ENCODE measurements at regions not wholly inside any gene's neighbourhood (a gene's known extent, or its start where the extent isn't known, plus 50 kb on each side); places are given as distances from the start of the nearest gene placed in this dataset.
A peak's percentile ranks its signal among the peaks of the same experiment; 100 is the strongest.

DNA sequence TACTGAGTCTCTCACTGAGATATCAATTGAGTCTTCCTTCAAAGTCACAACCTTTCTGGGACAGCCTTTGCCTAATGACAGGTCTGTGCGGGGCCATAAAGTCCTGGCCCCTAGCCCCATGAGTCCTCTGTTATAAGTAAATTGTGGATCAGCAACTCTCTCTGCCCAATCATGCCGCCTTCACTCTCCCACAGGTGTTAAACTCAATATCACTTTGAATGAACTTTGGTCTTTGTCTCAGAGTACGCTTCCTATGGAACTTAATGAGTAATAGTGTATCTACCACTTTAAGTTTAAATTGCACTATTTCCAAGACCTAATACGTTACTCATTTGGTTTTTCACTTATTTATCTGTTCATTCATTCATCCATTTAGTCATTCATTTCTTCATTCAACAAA is 826.4 kb downstream of the TUSC7 start:
- DNase-seq = no peak

DNA sequence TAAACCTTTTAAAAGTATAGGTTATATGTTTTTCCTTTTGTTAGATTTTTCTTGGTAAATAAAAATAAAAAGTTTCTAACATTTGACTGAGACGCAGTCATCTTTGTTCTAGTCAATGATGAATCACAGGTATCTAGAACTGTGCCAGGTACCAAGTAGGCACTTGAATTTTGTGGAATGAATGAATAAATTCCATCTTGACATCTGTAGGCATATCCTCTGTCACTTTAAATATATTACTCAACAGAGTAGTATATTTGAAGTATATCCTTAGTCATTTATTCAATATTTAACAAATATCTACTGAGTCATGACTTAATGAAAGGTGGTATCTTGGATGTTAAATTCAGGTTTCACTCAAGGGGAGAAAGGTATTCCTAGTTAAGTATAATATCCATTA is 828.4 kb downstream of the TUSC7 start:
- no peak for DNase-seq

DNA sequence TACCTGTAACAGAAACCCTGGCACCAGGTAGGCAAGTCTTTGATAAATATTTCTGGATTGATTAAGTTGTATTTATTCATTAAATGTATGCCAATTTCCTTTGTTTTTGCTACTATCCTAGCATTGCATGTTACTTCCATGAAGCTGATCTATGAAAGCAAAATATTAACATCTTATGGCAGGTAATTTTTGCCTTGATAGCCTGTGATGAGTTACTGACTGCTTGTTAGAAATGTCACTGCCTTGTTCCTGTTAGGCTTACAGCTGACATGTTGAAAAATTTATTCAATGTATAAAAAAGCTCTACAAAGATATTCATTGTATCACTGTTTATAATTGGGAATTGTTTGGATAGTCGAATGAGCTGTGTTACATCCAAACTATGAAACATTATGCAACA is 830.1 kb downstream of the TUSC7 start:
- no peak for DNase-seq

DNA sequence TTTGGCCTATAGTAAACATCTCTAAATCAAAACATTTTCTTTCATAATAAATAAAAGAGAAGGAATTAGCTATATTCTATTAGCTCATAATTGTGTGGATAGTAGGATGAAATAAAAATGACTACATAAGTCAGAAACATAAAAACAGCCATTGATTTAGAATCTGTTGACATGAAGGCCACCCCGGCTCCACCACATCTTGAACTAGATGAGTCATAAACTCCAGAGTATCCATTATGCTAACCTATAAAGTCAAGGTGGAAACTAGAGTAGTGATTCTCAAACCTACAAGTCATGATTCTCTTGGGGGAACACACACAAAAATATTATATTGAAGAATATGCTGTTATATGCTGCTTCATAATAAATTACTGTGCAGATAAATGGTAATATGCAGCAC is 831.0 kb downstream of the TUSC7 start:
- DNase-seq = no peak

DNA sequence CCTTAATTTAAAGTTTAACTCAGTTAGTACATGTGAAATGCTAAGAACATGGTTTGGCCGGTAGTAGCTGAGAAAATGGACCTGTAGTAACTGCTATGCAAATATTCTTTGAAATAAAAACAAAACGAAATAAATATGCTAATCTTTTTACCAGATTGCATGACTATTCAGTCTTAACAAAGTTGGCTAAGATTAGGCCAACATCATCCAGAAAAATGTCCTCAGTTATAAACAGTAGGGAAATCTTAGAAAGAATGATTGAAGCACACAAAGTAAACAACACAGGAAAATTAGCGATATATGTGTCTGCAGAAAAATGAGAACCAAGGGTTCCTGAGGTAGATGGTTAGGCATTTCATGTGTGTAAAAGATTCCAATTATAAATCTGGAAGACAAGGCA is 832.1 kb downstream of the TUSC7 start:
- no peak for DNase-seq

DNA sequence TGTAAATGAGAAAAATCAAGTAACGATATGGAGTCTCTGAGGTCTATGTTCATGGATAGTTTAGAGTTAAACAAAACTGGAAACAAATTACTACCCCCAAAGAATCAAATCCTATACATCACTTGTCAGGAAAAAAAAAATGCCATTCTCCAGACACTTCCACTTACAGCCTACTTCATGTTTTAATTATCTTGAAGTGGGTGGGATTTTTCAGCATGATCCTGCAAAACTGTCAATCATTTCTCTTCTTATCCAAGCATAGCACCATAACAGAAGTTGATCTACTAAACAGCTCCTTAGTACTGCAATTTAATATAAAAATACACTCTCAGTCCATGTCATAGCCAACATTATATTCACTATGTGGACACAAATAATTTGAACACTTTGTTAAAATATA is 833.9 kb downstream of the TUSC7 start:
- no peak for DNase-seq

DNA sequence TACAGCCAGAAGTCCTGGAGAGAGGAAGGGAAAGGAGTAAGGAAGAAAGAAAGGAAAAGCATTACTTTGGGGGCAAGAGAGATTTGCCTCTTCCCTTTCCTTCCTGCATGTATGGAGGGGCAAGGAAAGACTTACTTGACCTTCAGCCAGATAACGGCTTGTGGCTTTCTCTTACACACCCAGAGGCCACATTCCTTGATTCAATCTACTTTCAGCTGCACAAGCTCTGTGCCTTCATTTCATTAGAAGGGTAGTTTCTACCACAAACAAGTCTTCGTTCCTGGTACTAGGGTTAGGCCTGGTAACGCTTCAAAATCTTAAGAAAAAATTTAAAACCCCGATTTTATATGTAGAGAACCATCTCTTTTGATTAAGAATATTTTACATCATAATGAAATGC is 835.9 kb downstream of the TUSC7 start:
- DNase-seq = no peak

DNA sequence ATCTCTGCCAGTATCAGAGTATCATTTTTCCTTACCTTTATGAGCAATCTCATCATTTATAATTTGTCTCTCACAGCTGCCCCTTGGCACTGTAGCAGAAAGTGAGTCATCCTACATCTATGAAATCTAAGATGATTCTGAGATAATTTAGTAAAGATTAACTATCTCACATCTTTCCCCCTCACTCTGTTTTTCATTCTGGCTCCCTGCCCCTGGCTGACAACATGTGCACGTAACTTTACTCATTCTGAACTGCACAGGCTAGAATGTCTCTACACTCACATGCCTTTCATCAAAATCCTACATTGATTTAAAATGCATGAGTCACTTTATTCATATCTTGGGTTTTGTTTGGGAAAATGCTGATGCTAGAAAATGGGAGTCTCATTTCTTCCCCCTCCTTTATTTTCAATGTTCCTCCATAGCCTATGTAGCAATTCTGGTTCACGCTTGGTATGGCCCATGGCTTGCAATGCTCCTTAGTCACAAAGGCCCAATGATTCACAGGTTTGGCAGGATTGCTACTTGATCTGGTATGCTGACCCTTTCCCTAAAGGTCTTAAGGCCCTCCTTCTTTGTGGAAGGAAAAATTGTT is 838.5 kb downstream of the TUSC7 start:
- DNase-seq = no peak

DNA sequence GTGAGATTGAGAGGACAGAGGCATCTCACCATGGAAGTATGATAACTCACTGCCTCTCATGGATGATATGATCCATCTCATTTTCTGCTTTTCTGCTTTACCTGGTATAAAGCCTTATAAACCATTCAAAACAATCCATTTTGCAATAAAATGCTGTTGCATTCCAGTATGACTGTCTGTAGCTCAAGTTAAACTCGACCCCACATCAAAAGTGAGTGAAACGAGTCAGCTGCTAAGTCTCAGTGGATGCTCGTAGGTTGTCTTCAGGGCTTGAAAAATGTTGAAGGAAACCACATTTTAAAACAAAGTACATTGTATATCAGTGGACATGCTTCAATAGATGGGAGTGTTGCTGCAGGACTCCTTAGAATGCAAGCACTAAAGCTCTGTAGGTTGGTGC is 839.0 kb downstream of the TUSC7 start:
- DNase-seq = no peak

DNA sequence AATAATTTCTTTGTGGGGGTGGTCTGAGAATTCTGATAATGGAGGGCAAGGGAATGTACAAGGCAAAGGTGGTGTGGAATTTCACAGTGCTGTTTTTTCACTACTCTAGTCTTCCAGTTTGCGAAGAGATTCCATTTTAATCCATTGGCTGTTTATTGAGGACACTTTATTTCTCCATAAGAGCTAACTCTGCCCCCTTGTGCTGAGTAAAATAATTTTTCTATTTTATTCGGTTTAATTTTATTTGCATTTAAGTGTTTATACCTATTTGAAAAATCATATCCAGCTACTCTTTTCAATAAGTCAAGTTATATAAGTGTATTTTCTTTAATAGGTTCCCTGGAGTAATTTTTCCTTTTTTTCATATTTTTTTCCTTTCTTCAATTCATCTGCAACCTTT is 840.1 kb downstream of the TUSC7 start:
- no peak for DNase-seq

DNA sequence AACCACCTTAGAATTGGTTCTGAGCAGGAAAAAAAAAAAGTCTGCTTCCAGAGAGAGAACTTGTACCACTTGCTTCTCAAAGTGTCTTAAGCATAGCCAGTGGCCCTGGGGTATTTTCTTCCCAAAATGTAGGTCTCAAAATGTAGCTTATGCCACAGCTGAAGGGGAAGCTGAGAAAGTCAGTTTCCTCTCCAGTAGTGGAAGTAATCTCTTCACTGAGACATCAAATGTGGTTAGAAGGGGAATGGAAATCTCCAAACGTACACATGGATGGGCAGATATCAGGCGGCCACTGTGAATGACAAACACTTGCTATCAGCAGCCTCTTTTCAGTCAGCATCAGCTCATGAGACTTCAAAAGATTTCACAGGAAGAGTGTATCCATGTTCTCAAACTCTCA is 841.2 kb downstream of the TUSC7 start:
- no peak for DNase-seq

DNA sequence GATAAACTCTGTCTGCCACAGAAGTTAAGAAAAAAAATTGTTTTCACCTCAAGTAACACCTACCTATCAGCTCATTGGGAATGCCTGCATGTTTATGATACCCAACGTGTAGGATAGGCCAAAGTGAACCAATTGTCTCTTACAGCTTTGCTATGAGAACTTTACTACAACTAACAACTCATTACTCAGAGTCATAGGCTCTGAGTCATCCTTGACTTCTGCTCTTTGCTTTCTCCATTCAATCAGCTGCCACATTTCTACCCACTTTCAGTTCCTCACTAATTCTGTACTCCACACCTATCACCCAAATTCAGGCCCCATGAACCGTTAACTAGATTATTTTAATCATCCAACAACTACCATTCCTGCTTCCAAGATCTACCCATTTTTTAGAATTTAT is 843.9 kb downstream of the TUSC7 start:
- DNase-seq = no peak

DNA sequence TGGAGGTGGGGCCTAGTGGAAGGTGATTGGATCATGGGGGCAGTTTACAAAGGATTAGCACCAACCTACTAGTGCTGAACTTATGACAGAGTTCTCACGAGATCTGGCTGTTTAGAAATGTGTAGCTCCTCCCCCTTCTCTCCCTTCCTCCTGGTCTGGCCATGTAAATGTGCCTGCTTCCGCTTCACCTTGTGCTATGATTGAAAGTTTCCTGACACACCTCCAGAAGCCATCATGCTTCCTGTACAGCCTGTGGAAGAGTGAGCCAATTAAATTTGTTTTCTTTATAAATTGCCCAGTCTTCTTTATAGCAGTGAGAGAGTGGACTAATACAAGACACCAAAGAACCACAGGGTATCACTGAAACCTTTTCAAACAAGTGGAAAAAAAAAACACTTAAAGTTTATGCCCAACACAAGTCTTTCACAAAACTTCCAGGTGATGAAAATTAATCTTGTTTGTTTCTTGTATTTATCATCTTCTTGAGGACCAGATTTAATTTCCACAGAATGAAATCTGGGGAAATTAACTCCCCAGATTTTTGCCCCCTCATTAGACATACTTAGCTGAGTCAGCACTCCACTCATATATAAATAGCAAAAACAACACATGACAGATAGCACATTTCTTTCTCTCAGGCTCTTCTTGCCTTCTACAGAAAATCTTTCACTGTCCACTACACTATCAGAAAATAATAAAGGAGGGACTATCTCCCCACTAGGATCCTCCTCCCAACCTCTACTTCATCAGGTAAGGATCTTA is 847.2 kb downstream of the TUSC7 start:
- DNase-seq = no peak

DNA sequence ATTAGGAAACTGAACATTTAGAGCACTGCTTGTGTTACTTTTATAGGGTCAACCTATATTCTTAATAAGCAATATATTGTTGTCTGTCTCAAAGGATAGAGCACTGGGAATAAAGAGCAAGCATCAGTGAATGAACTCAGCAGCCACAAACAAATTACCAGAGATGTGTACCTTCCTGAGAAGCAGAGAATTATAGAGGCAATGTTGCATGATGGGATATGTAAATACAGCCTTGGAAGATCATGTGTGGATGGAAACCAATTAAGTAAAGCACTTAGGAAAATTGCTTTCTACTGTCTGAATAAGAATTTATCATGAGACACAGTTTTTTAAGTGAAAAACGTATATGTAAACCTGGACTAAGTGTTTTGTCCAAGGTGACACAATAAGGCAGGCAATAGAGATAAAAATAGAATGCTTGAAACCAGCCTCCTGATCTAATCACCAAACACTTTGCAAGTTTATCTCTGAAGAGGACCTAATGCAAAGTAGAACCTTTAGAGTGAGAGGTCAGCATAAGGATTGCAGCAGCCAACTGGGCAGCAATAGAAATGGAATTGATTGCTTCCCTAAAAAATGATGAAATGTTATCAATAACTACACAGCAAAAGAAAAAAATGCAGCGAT is 848.0 kb downstream of the TUSC7 start:
- DNase-seq = no peak

DNA sequence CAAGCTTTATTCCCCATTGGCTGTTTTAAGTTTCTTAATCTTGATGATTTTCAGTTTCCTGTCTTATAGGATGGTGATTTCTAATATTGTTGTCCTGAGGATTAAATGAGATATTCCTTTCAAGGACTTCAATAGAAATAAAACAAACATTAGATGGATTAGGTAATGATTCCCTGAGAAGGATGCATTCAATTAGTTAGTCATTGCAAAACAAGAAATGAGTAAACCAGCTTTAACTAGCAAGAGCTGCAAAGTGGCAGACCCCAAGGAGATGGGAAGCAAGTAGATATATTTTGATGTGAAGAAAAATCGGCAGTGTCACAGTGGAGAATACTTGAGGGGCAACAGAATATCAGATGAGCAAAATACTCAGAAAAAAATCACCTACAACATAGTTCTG is 849.1 kb downstream of the TUSC7 start:
- no peak for DNase-seq

DNA sequence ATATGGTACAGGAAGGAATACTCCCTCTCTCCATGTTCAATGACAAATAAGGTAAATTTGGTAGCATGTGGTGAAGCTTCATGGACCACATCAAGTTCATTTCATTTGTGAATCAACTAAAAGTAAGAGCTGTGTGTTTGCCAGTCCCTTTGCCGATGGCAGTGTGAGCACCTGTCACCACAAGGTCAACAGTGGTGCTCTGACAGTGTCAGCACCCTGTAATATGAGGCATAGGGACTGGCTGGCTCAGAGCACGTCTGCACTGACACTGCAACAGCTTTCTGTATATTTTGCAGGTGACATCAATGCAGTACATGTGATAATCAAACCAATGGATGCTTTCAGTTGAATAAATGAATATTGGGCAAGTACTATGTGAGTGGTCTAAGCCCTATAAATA is 852.4 kb downstream of the TUSC7 start:
- DNase-seq = no peak

DNA sequence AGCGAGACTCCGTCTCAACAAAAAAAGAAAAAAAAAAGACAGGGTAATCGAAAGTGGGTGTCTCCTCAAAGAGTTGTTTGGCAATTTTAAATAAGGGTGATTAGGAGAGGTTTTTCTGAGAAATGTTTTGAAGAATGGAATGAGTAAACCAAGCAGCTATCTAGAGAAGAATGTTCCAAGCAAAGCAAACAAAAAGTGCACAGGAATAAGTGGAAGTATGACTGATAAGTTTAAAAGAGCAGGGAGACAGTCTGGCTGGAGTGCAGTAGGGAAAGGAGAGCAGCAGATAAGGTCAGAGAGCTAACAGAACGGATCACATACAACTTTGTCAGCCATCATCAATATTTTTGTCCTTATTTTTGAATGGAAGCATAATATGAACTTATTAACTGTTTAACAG is 853.5 kb downstream of the TUSC7 start:
- DNase-seq = no peak

DNA sequence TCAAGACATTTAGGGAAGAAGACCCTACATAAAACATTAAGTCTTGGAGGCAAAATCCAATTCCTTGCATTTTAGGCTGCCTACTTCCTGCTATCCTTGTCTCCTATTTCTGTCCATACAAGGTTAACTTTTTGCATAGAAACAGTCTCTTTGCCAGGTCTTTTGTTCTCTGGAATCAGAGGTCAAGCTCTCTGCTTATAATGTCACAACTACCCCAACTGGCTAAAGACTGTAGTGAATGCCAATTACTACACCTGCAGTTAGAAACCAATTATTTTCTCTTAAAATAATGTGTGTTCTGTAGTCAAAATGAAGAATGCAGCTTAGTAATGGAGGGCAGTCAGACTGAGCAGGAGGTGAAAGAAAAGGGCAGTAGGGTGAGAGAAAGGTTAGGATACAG is 856.2 kb downstream of the TUSC7 start:
- DNase-seq = no peak

DNA sequence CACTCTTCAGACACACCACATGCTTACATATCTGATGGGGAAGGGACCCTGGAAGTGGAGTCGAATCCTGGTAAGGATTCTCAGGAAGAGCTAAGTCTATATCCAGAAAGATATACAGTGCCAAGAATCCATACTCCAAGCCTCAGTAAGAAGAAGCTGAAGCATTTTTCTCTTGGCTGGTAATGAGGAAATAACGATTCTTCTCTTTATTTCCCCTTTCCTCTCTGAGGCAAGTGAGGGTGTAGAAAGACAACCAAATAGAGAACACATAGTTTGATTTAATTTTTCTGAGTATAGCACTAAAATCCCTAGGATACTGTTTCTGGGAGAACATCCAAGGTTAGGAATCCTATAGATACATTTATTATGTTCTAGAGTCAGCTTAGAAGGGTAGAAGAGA is 857.3 kb downstream of the TUSC7 start:
- DNase-seq = no peak

DNA sequence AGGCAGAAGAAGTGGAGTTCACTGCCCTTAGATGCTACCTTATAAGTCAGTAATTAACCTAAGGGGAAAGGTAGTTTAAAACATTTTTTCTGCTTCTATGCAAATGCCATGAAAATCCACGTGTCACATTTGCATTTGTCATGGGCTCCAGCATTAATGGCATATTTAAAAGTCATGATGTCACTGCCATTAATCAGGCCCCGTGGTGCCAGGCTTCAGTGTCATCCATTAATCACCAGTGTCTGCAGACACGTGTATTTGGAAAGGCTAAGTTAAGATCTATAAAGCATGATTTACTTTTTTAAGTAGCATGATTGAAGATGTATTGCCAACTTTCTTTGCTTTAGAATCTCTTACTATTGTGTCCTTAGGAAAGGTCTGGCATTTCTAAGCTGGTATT is 857.8 kb downstream of the TUSC7 start:
- no peak for DNase-seq

DNA sequence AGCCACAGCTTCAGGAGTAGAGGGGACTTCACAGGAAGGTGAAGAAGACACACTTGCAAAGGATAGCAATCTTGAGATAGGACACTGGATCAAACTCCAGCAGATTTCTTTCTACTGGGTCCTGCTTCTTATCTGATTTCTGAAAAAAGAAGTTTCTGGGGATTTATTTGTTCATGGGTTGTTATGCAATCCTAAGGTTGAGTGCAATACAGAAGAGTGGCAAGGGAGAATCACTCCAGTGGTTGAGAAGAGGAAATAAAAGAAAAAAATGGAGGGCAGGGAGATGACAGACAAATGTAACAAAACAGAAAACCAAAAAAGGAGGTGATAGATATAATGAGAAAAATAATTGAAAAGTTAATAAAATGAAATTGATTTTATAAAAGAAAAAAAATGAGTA is 858.3 kb downstream of the TUSC7 start:
- DNase-seq = peak; percentile 4

DNA sequence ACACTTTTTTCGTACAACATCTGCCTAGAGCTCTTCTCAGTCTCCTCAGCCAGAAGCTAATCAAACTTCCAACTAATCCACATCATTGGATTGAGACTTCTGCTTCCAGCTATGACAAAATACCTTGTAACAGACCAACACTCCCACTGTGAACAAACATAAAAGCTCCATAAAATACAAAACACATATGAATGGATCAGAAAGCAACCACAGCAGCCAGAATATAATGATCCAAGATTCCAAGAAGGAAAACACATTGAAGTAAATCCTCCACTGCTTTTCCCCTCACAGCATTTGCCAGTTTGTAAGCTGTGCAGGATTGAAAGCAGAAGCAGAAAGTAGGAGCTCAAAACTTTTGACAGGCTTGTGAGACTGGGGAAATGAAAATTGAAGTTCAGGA is 863.2 kb downstream of the TUSC7 start:
- no peak for DNase-seq

DNA sequence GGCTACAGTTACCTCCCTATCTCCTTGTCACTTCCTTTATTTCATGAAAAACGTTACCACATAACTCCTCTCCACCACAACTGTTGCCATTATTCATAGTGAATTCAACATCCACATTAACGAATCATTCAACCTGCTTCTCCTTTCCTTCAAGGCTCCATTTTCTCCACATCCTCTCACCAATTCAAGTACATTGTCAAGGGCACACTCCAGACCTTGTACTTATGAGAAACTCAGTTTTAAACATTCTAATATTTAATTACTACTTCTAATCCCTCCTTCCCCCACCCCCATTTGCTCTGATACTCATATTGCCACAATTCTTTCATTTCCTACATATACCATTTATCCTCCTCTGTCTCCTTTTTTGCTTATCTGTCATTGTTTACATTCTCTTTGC is 871.2 kb downstream of the TUSC7 start:
- no peak for DNase-seq

DNA sequence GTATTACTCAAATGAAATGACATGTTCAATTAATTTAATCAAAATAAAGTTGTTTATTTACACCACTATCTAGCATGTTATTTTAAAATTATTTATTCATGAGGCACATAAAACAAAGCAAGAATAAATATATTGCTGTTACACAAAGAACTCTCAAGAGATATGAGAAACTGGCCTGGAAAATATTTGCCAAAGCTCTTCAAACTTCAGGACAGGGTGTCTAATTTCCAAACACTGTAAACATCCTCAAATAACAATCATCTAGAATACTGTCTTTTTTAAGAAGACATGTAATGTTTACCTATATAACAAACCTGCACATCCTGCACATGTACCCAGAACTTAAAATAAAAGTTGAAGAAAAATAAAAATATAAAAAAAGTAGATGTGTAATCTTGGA is 876.6 kb downstream of the TUSC7 start:
- DNase-seq = no peak

DNA sequence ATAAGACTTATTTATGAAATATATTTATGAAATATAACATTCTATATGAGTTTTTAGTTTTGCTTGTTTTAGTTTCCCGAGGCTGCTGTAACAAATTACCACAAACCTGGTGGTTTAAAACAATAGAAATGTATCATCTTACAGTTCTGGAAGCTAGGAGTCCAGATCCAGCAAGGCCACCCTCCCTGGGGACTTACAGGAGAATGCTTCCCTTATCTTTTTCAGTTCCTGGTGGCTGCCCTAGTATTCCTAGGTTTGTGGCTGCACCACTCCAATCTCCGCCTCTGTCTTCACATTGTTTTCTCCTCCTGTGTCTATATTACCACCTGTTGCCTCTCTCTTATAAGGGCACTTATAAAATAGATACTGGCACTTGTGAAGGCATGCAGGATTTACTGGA is 877.8 kb downstream of the TUSC7 start:
- DNase-seq = no peak

Measured in hematopoietic multipotent progenitor cell treated with erythropoietin and hydrocortisone succinate and interleukin-3 and kit ligand, for 6 days (in vitro differentiated cells).